ENCODE measurements at regions not wholly inside any gene's neighbourhood (a gene's known extent, or its start where the extent isn't known, plus 50 kb on each side); places are given as distances from the start of the nearest gene placed in this dataset.

GRCh38 chr17:33377837-33378595, 84.9 kb upstream of the ASIC2 start:
- Histone ChIP-seq H3K36me3 (ENCODE audit: insufficient read depth, low read length) (no peaks in the 10 kb centered on the region), H3K4me1 (ENCODE audit: control insufficient read depth, insufficient read depth, low read length, unreplicated experiment) (no peaks in the 10 kb centered on the region), H3K27ac (ENCODE audit: low read depth, low read length) (no peak overlapping the region), H2AFZ (ENCODE audit: low read length, unreplicated experiment) (no peak overlapping the region), H3K79me2 (ENCODE audit: control insufficient read depth, insufficient read depth, low read length, unreplicated experiment) (no peaks in the 10 kb centered on the region), H3K4me3 (ENCODE audit: low read depth, low read length) (no peak overlapping the region), H3K27me3 (ENCODE audit: insufficient read depth, low read length) (no peaks in the 10 kb centered on the region)

- no peak overlapping the region for H3K4me3 ChIP-seq (ENCODE audit: low read depth, low read length)
These were observed 88.1 kb upstream of the ASIC2 start for GRCh38 chr17:33381201-33381600.

GRCh38 chr17:33383488-33384023, 90.5 kb upstream of the ASIC2 start:
- Histone ChIP-seq H2AFZ (ENCODE audit: low read length, unreplicated experiment) (no peak overlapping the region), H3K4me3 (ENCODE audit: low read depth, low read length) (no peak overlapping the region), H3K27me3 (ENCODE audit: insufficient read depth, low read length) (no peaks in the 10 kb centered on the region), H3K79me2 (ENCODE audit: control insufficient read depth, insufficient read depth, low read length, unreplicated experiment) (no peaks in the 10 kb centered on the region), H3K4me1 (ENCODE audit: control insufficient read depth, insufficient read depth, low read length, unreplicated experiment) (no peaks in the 10 kb centered on the region), H3K27ac (ENCODE audit: low read depth, low read length) (no peak overlapping the region), H3K36me3 (ENCODE audit: insufficient read depth, low read length) (no peaks in the 10 kb centered on the region)

More at GRCh38 chr17:33381201-33381600, 88.1 kb upstream of the ASIC2 start:
- Histone ChIP-seq H3K27ac (ENCODE audit: low read depth, low read length) (no peak overlapping the region), H3K79me2 (ENCODE audit: control insufficient read depth, insufficient read depth, low read length, unreplicated experiment) (no peaks in the 10 kb centered on the region), H3K27me3 (ENCODE audit: insufficient read depth, low read length) (no peaks in the 10 kb centered on the region), H3K4me1 (ENCODE audit: control insufficient read depth, insufficient read depth, low read length, unreplicated experiment) (no peaks in the 10 kb centered on the region), H2AFZ (ENCODE audit: low read length, unreplicated experiment) (no peak overlapping the region), H3K36me3 (ENCODE audit: insufficient read depth, low read length) (no peaks in the 10 kb centered on the region)

- Histone ChIP-seq H3K4me3 (ENCODE audit: low read depth, low read length) (no peak overlapping the region), H3K27ac (ENCODE audit: low read depth, low read length) (no peak overlapping the region)
These were observed 92.0 kb upstream of the ASIC2 start for GRCh38 chr17:33385133-33385532.

GRCh38 chr17:33385713-33386112, 92.6 kb upstream of the ASIC2 start:
- Histone ChIP-seq H3K27ac (ENCODE audit: low read depth, low read length) (no peak overlapping the region), H3K4me1 (ENCODE audit: control insufficient read depth, insufficient read depth, low read length, unreplicated experiment) (no peaks in the 10 kb centered on the region), H2AFZ (ENCODE audit: low read length, unreplicated experiment) (no peak overlapping the region)

More at GRCh38 chr17:33385133-33385532, 92.0 kb upstream of the ASIC2 start:
- Histone ChIP-seq H3K79me2 (ENCODE audit: control insufficient read depth, insufficient read depth, low read length, unreplicated experiment) (no peaks in the 10 kb centered on the region), H3K27me3 (ENCODE audit: insufficient read depth, low read length) (no peaks in the 10 kb centered on the region), H2AFZ (ENCODE audit: low read length, unreplicated experiment) (no peak overlapping the region), H3K36me3 (ENCODE audit: insufficient read depth, low read length) (no peaks in the 10 kb centered on the region), H3K4me1 (ENCODE audit: control insufficient read depth, insufficient read depth, low read length, unreplicated experiment) (no peaks in the 10 kb centered on the region)

GRCh38 chr17:33387406-33387805, 94.3 kb upstream of the ASIC2 start:
- H3K4me1 ChIP-seq (ENCODE audit: control insufficient read depth, insufficient read depth, low read length, unreplicated experiment), result no peaks in the 10 kb centered on the region
- no peaks in the 10 kb centered on the region for H3K27me3 ChIP-seq (ENCODE audit: insufficient read depth, low read length)
- H2AFZ ChIP-seq (ENCODE audit: low read length, unreplicated experiment), result no peak overlapping the region
- no peaks in the 10 kb centered on the region for H3K36me3 ChIP-seq (ENCODE audit: insufficient read depth, low read length)
- H3K27ac ChIP-seq (ENCODE audit: low read depth, low read length), result no peak overlapping the region
- H3K79me2 ChIP-seq (ENCODE audit: control insufficient read depth, insufficient read depth, low read length, unreplicated experiment), result no peaks in the 10 kb centered on the region
- H3K4me3 ChIP-seq (ENCODE audit: low read depth, low read length), result no peak overlapping the region

More at GRCh38 chr17:33385713-33386112, 92.6 kb upstream of the ASIC2 start:
- no peaks in the 10 kb centered on the region for H3K36me3 ChIP-seq (ENCODE audit: insufficient read depth, low read length)
- H3K79me2 ChIP-seq (ENCODE audit: control insufficient read depth, insufficient read depth, low read length, unreplicated experiment), result no peaks in the 10 kb centered on the region
- no peak overlapping the region for H3K4me3 ChIP-seq (ENCODE audit: low read depth, low read length)
- no peaks in the 10 kb centered on the region for H3K27me3 ChIP-seq (ENCODE audit: insufficient read depth, low read length)

DNA sequence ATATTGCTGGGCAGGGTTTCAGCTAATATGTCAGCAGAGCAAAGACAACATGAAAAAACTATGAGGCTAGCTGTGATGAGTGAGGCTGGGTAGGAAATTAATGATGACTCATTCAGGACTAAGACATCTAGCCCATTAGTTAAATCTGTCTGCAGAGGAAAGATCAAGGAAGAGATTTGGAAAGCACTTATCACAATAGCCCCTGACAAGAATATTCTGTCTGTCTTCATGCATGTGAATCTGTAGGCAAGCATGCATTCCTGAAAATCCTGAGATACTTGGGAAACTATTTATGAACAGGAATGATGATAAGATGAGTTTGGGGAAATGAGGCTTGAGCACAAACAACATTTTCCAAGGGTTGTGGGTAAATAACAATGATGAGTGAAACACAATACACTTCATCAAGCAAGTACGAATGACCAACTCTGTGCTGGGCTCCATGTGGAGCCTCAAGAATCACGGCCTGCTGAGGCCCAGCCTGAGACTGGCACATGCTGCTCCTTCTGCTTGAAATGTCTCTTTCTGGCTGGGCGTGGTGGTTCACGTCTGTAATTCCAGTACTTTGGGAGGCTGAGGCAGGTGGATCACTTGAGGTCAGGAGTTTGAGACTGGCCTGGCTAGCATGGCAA, 96.5 kb upstream of the ASIC2 start:
- Histone ChIP-seq H3K79me2 (ENCODE audit: control insufficient read depth, insufficient read depth, low read length, unreplicated experiment) (no peaks in the 10 kb centered on the region), H3K27me3 (ENCODE audit: insufficient read depth, low read length) (no peaks in the 10 kb centered on the region), H3K36me3 (ENCODE audit: insufficient read depth, low read length) (no peaks in the 10 kb centered on the region), H3K4me1 (ENCODE audit: control insufficient read depth, insufficient read depth, low read length, unreplicated experiment) (no peaks in the 10 kb centered on the region), H3K4me3 (ENCODE audit: low read depth, low read length) (no peak overlapping the region), H2AFZ (ENCODE audit: low read length, unreplicated experiment) (no peak overlapping the region), H3K27ac (ENCODE audit: low read depth, low read length) (no peak overlapping the region)

DNA sequence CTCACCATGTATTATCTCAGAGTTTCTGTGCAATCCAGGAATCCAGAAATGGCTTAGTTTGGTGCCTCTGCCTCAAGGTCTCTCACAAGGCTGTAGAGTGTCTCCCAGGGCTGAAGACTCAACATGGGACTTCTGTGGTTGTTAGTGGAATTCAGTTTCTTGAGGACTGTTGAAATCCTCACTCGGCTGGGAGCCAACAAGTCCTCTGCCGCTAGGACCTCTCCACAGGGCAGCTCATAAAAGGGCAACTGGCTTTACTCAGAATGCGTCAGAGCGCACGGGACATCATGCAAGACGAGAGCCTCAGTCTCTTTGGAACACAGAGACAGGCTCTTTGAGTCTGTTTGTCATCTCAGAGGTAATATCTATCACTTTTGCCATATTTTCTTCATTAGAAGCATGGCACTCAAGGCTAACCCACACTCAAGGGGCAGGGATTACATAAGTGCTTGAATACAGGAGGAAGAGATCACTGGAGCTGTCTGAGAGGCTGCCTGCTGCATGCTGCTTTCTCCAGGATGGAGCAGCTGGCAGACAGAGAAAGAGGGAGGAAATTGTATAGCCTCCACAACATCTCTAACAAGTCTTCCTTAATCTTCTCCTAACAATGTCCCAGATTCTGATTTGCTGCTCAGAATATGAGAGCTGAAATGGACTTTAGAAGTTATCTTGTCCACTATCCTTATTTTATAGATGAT, 97.5 kb upstream of the ASIC2 start:
- Histone ChIP-seq H3K27ac (ENCODE audit: low read depth, low read length) (no peak overlapping the region), H3K4me3 (ENCODE audit: low read depth, low read length) (no peak overlapping the region), H2AFZ (ENCODE audit: low read length, unreplicated experiment) (no peak overlapping the region), H3K4me1 (ENCODE audit: control insufficient read depth, insufficient read depth, low read length, unreplicated experiment) (no peaks in the 10 kb centered on the region), H3K79me2 (ENCODE audit: control insufficient read depth, insufficient read depth, low read length, unreplicated experiment) (no peaks in the 10 kb centered on the region), H3K27me3 (ENCODE audit: insufficient read depth, low read length) (no peaks in the 10 kb centered on the region), H3K36me3 (ENCODE audit: insufficient read depth, low read length) (no peaks in the 10 kb centered on the region)

DNA sequence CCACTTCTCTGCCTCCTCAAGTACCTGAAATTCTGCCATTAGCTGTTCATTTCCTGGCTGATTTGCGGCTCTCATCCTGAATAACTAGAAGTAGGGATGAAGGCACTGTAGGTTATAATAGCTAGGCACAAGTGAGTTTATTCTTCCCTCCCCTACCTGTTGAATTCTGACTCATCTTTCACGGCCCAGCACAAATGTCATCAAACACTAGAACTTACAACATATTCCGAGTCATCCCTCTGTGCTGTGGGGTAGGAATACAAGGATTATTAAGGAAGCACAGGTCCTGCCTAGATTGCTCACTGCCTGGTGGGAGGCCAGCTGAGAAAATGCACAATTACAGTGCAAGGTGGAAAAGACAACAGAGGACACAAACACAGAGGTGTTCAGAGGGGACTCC, 103.7 kb upstream of the ASIC2 start:
- Histone ChIP-seq H3K4me1 (ENCODE audit: control insufficient read depth, insufficient read depth, low read length, unreplicated experiment) (no peaks in the 10 kb centered on the region), H3K27ac (ENCODE audit: low read depth, low read length) (no peak overlapping the region), H3K4me3 (ENCODE audit: low read depth, low read length) (no peak overlapping the region), H3K36me3 (ENCODE audit: insufficient read depth, low read length) (no peaks in the 10 kb centered on the region), H3K27me3 (ENCODE audit: insufficient read depth, low read length) (no peaks in the 10 kb centered on the region), H3K79me2 (ENCODE audit: control insufficient read depth, insufficient read depth, low read length, unreplicated experiment) (no peaks in the 10 kb centered on the region), H2AFZ (ENCODE audit: low read length, unreplicated experiment) (no peak overlapping the region)

DNA sequence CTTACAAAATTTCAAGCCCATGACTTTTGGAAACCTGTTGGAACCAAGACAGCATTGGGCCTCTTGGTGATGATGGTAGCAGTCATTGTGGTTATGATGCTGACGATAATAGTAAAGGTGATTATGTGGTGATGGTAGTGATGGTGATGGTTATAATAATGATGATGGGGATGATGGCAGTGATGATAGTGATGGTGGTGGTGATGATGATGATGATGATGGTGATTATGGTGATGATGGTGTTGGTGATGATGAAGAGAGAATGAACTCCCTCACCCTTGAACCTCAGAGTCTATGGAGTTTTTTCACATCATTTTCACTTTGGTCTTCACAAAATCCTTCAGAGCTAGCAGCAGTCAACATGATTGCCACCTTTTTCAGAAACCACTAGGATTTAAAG, 105.3 kb upstream of the ASIC2 start:
- Histone ChIP-seq H3K79me2 (ENCODE audit: control insufficient read depth, insufficient read depth, low read length, unreplicated experiment) (no peaks in the 10 kb centered on the region), H3K27ac (ENCODE audit: low read depth, low read length) (no peak overlapping the region), H3K36me3 (ENCODE audit: insufficient read depth, low read length) (no peaks in the 10 kb centered on the region), H3K4me1 (ENCODE audit: control insufficient read depth, insufficient read depth, low read length, unreplicated experiment) (no peaks in the 10 kb centered on the region), H2AFZ (ENCODE audit: low read length, unreplicated experiment) (no peak overlapping the region), H3K27me3 (ENCODE audit: insufficient read depth, low read length) (no peaks in the 10 kb centered on the region), H3K4me3 (ENCODE audit: low read depth, low read length) (no peak overlapping the region)
